ENCODE measurements at regions not wholly inside any gene's neighbourhood (a gene's known extent, or its start where the extent isn't known, plus 50 kb on each side); places are given as distances from the start of the nearest gene placed in this dataset.
A peak's percentile ranks its signal among the peaks of the same experiment; 100 is the strongest.

- no peak for DNase-seq (ENCODE audit: low spot score)
Measured at GRCh38 chr20:16678779-16679178, 51.0 kb upstream of the SNRPB2 start.

DNA sequence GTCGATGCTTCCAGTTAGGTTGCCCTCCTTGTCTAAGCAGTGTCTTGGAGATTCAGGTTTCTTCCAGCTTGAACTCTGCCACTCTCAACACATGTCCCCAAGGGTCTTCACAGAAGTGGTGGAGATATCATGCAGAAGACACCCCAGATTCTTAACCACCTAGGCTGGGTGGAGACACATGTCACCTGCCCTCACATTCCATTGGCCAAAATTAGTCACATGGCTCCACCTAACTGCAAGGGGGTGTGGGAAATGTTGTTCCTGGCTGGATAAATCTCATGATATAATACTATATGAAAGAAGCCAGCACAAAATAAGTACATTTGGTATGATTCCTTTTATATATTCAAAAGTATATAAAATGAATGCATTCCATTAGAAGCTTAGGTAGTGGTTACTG, 52.9 kb upstream of the SNRPB2 start:
- DNase-seq (ENCODE audit: low spot score): no peak

GRCh38 chr20:16675001-16675564, 54.7 kb upstream of the SNRPB2 start:
- DNase-seq (ENCODE audit: low spot score): no peak

DNA sequence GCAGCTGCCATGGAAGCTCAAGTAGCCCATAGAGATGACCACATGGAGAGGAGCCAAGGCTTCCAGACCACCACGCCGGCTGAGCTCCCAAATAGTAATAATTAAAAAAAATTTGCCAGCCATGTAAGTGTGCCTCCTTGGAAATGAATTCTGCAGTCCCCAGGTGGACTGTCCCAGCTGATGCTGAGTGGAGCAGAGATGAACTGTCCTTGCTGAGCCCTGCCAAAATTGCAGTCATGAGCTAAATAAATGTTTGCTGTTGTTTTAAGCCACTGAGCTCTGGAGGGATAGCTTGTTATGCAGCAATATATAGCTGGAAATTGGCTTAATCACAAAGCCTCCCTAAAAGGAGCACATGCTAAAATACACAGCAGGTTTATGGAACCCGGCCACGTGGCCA, 55.6 kb upstream of the SNRPB2 start:
- no peak for DNase-seq (ENCODE audit: low spot score)

GRCh38 chr20:16672299-16672698, 57.5 kb upstream of the SNRPB2 start:
- no peak for DNase-seq (ENCODE audit: low spot score)

- no peak for DNase-seq (ENCODE audit: low spot score)
Measured at GRCh38 chr20:16671753-16672152, 58.1 kb upstream of the SNRPB2 start.

GRCh38 chr20:16666272-16666671, 63.6 kb upstream of the SNRPB2 start:
- no peak for DNase-seq (ENCODE audit: low spot score)

- DNase-seq (ENCODE audit: low spot score): no peak
Measured at GRCh38 chr20:16664020-16664419, 65.8 kb upstream of the SNRPB2 start.

DNA sequence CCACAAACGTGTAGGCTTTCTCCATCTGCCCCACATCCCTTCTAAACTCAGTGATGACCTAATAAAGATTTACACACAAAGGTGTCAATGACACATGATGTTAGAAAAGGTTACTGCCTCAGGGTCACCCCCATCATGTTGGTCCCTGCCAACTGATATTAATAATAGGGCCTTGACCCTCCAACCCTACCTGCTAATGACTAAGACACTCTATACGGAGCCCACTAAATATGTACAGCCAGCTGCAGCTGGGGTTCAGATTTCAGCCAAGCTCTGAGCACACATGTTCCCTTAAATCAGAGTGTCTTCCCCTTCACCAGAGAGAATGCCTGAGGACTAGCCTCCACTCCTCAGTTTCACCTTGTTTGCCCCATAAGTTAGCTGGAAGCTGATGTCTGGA, 67.4 kb upstream of the SNRPB2 start:
- no peak for DNase-seq (ENCODE audit: low spot score)

- DNase-seq (ENCODE audit: low spot score): no peak
Measured at GRCh38 chr20:16661756-16662155, 68.1 kb upstream of the SNRPB2 start.

- peak; percentile 23 for DNase-seq (ENCODE audit: low spot score)
Measured at GRCh38 chr20:16654858-16655535, 74.8 kb upstream of the SNRPB2 start.

DNA sequence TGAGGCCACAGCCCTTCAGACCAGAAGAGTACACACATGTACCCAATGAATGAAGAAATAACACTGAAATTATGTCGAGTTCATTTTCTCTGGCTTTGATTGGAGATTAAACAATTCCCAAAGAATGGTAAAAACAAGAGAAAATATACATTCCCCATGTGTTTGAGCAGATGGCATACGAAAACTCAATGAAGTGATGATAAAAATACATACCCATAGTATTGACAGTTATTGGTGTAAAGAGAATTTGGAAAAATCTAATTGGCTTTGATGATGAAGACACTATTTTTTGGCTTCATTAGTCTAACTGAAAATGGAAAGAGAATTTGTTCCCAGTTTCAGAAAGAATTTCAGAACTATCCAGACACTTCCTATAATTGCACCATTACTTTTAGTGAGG, 76.6 kb upstream of the SNRPB2 start:
- no peak for DNase-seq (ENCODE audit: low spot score)

DNA sequence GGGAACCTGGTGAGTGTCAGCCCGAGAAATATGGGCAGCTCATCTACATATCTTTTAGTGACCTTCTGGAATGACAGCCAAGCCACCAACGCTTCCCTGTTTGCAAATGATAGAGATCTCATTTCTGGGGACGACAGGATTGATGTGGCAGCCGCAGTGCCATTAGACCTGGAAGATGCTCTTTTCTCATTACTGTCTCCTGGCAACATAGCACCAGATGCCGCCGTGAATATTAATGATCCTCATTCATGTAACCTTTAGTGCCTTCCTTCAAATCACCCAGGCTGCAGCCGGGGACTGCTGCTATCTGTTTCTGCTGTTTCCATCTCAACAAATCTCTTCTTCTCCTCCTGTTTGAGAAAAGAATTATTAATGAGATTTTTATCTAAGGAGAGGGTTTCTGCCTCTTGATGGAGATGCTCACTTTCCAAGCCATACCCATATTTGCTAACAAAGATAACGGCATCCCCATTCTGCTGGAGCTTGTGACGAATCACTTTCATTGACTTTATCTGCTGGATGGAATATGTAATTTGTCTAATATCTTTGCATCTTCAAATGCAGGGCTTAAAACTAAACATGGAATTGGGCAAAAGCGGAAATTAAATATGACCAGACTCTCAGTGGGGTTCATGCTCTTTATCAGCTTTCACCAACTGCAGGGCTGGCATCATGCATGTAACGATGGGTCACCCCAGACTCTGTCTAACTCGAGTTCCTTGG, 74.8 kb upstream of the KIF16B start:
- DNase-seq (ENCODE audit: low spot score): no peak

DNA sequence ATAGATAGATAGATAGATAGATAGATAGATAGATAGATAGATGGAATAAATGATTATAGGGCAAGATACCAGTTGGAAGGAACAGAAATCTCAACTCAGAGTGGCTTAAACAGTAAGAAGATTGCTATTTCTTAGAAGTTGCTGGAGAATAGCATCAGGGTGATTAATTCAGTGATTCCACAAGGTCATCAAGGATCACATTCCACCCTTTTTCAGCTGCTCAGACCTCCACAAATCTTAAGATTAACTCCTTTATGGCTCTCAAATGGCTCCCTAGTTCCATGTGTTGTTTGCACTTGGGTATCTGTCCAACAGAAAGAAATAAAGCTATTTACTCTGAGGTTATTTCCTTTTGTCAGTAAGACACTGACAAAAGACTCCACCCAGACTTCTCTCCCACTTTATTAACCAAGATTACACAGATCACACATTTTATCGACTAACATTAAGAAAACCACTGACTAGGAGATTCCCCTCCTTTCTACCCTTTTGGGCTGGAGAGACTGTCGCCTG, 68.3 kb upstream of the KIF16B start:
- DNase-seq (ENCODE audit: low spot score): no peak

- DNase-seq (ENCODE audit: low spot score): no peak
Measured at GRCh38 chr20:16639027-16639941, 66.0 kb upstream of the KIF16B start.

GRCh38 chr20:16637797-16638196, 64.5 kb upstream of the KIF16B start:
- no peak for DNase-seq (ENCODE audit: low spot score)

- DNase-seq (ENCODE audit: low spot score): no peak
Measured at GRCh38 chr20:16626849-16627248, 53.6 kb upstream of the KIF16B start.

GRCh38 chr20:16624106-16624505, 50.9 kb upstream of the KIF16B start:
- DNase-seq (ENCODE audit: low spot score): no peak

Data from HuH-7 (cell line).